ENCODE measurements at regions not wholly inside any gene's neighbourhood (a gene's known extent, or its start where the extent isn't known, plus 50 kb on each side); places are given as distances from the start of the nearest gene placed in this dataset.
A peak's percentile ranks its signal among the peaks of the same experiment; 100 is the strongest.

GRCh38 chr1:73644198-73644597 is 553.8 kb downstream of the LRRIQ3 start:
- DNase-seq: no peak

- DNase-seq: no peak
Observed at GRCh38 chr1:73639494-73639893, 558.5 kb downstream of the LRRIQ3 start.

DNA sequence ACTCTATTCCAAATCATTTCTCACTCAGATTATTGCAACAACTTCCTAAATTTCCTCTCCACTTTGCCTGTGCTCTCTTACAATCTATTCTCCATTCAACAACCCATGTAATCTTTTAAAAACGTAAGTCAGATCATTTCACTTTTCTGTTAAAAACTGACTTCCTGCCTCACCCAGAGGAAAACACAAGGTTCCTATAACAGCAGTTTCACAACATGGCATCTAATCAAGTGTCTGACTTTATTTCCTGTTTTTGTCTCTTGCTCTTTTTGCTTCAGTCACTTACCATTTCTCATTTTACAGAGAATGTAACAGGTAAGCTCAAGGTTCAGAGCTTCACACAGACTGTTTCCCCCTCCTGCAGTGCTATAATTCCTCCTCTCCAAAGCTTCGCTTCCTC is 560.7 kb downstream of the LRRIQ3 start:
- DNase-seq: no peak

DNA sequence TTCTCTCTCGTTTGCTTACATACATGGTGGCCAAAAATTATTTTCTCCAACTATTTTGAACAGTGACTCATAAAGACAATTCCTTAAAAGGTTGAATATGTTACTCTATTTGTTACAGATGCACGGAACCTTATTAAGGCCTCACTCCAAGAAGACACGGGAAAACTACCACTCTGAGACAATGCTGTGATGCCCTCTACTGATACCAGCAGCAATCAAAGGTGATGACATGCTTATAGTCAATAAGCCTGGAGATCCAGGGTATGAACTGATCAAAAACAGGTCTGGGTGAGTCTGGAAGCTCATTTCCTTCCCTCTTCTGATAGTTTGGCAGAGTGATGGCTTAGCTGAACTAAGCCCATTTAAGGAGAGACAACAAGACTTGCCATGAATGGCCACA is 563.0 kb downstream of the LRRIQ3 start:
- DNase-seq: no peak

DNA sequence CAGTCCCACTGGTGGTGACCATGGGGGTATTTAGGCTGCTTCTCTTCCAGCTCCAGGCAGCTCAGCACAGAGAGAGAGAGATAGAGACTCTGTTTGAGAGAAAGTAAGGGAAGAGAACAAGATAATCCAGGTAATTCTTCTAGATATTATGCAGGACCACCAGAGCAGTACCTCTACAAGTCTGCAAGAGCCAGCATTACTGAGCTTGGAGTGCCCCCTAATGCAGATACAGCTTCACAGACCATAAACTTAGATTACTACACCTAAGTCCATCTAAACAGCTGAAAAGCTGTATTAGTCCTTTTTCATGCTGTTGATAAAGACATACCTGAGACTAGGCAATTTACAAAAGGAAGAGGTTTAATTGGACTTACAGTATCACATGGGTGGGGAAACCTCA is 570.3 kb downstream of the LRRIQ3 start:
- DNase-seq: no peak

DNA sequence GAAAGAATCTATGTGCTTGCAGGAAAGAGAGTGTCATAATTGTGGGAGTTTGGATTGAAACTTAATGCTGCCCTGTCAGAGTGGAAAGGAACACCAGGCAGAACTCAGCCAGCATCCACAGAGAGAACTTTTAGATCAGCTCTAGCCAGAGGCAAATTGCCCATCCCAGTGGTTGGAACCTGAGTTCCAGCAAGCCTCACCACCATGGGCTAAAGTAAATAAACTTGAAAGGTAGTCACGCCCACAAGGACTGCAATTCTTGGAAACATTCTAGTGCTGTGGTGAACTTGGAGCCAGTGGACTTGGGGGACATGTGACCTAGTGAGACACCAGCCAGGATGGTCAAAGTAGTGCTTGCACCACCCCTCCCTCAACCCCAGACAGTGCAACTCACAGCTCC is 571.6 kb downstream of the LRRIQ3 start:
- DNase-seq: no peak

- DNase-seq: no peak
Observed at GRCh38 chr1:73623946-73624345, 574.0 kb downstream of the LRRIQ3 start.

- DNase-seq: no peak
Observed at GRCh38 chr1:73617145-73617544, 580.8 kb downstream of the LRRIQ3 start.

- DNase-seq: no peak
Observed at GRCh38 chr1:73611681-73612080, 586.3 kb downstream of the LRRIQ3 start.

DNA sequence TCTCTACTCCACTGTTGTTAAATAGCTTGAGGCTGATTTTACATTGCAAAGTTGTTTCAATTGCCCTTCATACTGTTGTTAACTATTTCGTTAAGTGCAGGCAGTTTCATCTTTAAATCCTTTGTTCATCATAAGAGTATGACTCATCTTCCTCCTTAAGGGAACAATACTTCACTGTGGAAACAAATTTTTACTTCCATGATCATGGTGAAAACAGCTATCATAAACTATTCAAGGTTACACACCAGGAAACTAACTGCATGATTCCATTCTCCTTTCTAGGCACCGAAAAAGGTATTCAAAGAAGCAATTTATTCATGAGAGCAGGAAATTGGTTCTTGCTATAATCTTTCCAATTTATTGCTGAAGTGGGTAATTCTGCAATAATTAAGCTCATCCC is 593.2 kb downstream of the LRRIQ3 start:
- DNase-seq: no peak

- no peak for DNase-seq
Observed at GRCh38 chr1:73604211-73604610, 593.8 kb downstream of the LRRIQ3 start.

DNA sequence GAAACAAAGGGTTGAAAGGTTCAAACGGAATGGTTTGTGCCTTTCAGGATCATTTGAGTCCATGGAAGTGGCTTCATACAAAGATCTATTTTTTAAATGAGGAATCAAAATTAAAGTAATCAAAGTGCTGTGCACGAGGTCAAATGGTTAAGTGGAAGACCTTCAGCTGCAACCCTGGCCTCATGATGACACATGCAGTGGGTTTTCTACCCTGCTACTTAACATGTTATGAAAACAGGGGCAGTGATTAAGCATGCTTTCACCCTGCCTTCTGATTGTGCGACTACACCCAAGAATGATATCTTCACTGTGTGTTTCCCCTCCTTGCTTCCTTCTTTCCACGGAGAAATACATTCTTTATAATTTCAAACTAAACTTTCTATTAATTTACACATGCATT is 604.2 kb downstream of the LRRIQ3 start:
- no peak for DNase-seq

DNA sequence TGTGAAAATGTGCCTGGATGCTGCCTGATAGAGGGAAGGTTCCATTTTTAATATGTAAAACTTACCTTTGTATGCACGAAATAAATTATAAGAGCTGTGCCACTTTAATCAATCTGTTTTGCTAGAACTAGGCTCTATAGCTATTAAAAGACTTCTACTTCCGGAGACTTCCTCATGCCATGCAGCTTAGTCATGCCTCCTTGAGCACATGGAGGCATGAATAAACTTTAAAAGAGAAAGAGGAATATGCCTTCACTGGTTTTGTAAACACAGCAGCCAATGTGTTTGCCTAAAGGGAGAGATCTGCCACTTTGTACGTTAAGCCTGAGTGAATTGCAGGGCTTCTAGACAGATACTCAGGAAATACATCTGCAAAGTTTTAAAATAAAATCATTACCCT is 604.6 kb downstream of the LRRIQ3 start:
- peak; percentile 8 for DNase-seq

GRCh38 chr1:73587080-73587479 is 610.9 kb downstream of the LRRIQ3 start:
- DNase-seq: no peak

DNA sequence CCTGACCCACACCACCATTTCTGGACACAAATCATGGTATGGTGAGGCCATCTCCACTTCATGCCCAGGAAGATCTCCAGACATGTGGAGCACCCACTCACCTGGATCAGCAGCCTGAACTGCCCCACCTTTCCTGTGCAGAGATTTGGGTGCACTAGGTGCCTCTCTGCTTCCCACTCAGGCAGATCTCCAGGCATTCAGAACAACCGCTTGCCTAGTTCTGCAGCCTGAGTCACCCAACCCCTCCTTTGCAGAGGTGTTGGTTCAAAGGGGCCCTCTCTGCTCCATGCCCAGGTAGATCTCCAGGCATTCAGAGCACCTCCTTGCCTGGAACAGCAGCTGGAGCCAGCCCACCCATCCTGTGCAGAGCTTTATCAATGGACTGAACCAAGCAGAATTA is 620.8 kb downstream of the LRRIQ3 start:
- DNase-seq: no peak

DNA sequence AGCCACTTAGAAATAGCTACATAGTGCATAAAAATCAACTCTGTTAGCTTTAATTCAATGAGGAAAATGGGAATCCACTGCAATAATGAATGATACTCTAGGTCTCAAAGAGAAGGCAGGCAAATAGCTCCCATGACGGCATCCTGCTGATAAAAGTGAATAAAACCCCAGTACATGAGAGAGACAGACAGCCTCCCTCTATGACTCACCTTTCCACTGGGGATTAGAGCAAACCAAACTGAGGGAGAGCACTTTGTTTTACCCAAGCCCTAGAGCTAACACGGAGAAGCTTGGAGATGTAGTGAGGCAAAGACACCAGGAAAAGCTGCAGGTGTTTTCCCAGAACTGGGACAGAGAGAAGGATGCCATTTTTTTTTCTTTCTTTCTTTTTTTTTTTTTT is 621.9 kb downstream of the LRRIQ3 start:
- no peak for DNase-seq

- no peak for DNase-seq
Observed at GRCh38 chr1:73564294-73564693, 633.7 kb downstream of the LRRIQ3 start.

- DNase-seq: no peak
Observed at GRCh38 chr1:73556270-73556669, 641.7 kb downstream of the LRRIQ3 start.

- DNase-seq: no peak
Observed at GRCh38 chr1:73537400-73537799, 660.6 kb downstream of the LRRIQ3 start.

DNA sequence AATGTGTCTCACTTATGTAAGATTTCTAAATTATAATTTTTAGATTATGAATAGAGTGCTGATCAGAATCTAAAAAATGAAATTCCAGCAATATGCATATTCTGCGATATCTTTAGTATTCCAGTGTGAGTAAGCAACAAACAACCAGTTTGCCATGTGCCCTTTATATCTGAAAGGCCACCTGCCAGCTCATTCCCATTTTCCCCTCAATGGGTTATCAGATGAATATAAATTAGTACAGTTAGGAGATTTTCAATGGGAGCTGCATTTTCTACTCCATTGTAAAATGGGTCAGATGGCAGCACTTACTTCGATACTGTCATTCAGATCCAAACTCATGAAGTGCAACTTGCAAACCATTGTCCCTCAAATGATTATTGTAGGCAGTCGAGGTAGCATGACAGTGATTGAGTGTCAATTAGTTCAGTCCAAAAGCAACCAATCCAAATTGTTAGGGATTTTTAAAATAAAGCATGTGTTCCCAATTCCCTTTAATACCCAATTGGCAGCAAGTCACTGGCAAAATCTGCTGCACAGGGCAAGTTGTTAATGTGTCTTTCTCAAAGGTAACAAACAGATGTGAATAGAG is 680.3 kb downstream of the LRRIQ3 start:
- DNase-seq: no peak

GRCh38 chr1:73516451-73516850 is 681.5 kb downstream of the LRRIQ3 start:
- no peak for DNase-seq

DNA sequence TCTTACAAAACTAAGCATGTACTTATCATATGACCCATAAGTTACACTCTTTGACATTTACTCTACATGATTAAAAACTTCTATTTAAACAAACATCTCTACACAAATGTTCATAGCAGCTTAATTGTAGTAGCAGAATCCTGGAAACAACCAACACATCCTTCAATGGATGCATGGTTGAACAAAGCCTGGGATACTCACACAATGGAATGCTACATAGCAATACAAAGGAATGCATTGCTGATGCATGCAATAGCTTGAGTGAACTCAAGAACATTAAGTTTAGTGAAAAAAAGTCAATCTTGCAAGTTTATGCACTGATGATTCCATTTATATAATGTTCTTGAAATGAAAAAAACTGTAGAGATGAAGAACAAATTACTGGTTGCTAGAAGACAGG is 686.9 kb downstream of the LRRIQ3 start:
- no peak for DNase-seq

- no peak for DNase-seq
Observed at GRCh38 chr1:73500154-73500553, 697.8 kb downstream of the LRRIQ3 start.

DNA sequence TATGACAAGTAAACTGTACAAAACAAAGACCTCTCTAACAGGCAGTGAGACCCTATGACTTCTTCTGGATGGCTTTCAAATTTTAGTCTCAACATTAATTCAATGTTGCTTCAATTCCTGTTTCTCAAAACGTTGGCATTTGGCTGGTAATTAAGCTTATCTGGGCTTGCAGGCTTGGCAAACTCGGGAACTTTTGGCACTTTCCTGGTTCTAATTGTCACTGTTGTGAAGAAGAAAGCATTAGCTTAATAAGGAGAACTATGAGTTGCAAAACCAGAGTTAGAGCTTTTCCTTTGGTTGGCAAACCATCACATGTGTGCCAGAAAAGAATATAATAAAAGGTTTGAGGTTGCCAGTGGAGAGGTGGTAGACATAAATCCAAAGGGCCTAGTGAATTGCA is 698.3 kb downstream of the LRRIQ3 start:
- DNase-seq: no peak

DNA sequence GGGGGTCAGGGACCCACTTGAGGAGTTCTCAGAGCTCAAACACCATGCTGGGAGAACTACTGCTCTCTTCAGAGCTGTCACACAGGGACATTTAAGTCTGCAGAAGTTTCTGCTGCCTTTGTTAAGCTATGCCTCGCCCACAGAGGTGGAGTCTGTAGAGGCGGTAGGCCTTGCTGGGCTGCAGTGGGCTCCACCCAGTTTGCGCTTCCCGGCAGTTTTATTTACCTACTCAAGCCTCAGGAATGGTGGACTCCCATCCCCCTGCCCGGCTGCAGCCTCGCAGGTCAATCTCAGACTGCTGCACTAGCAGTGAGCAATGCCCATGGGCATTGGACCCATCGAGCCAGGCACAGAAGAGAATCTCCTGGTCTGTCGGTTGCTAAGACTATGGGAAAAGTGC is 706.4 kb downstream of the LRRIQ3 start:
- DNase-seq: no peak

All from renal pelvis (tissue), 1 donor.